Esophagus (tissue), 2 donors: ENCODE measurements at regions not wholly inside any gene's neighbourhood (a gene's known extent, or its start where the extent isn't known, plus 50 kb on each side); places are given as distances from the start of the nearest gene placed in this dataset.
A peak's percentile ranks its signal among the peaks of the same experiment; 100 is the strongest.

Experiments used
- H3K27ac ChIP-seq, 2 donors: one replicate each; pipeline ENCODE4 v1.5.1; 2013; ENCODE audit warnings: low read depth in 2 of 2, mild to moderate bottlenecking in 2 of 2, inconsistent platforms in 1 of 2, low read length in 1 of 2, moderate library complexity in 1 of 2
- H3K27me3 ChIP-seq, 2 donors: one replicate each; pipeline ENCODE4 v1.6.1; 2013; ENCODE audit warnings: low read length in 2 of 2, control low read depth in 1 of 2, mild to moderate bottlenecking in 1 of 2; ENCODE audit not compliant: insufficient read depth in 2 of 2, control insufficient read depth in 1 of 2
- H3K36me3 ChIP-seq, 2 donors: one replicate each; pipeline ENCODE4 v1.6.1; 2013; ENCODE audit warnings: low read length in 1 of 2; ENCODE audit not compliant: control insufficient read depth in 2 of 2, insufficient read depth in 2 of 2
- H3K4me1 ChIP-seq, 2 donors: one replicate each; pipeline ENCODE4 v1.6.1; 2013; ENCODE audit warnings: low read length in 1 of 2; ENCODE audit not compliant: control insufficient read depth in 2 of 2, insufficient read depth in 2 of 2
- H3K4me3 ChIP-seq, 2 donors: one replicate each; pipeline ENCODE4 v1.5.1; 2013; ENCODE audit warnings: low read length in 2 of 2, mild to moderate bottlenecking in 2 of 2, low read depth in 1 of 2, moderate library complexity in 1 of 2
- H3K9me3 ChIP-seq, 2 donors: one replicate each; pipeline ENCODE4 v1.6.1; 2013; ENCODE audit warnings: mild to moderate bottlenecking in 2 of 2, low read depth in 1 of 2, low read length in 1 of 2, moderate library complexity in 1 of 2; ENCODE audit not compliant: control insufficient read depth in 2 of 2, insufficient read depth in 1 of 2
- WGBS, 2 donors: extraction: QIAGEN DNeasy Blood & Tissue Kit; methylation state at CpG; one replicate each; pipeline ENCODE4 v1.1.7; 2013; 5-methylcytosine and 5-hydroxymethylcytosine counted together
- donor health status: healthy with polysubstance abuse.
- donor health status: Bipolar disorder and iron deficiency.

DNA sequence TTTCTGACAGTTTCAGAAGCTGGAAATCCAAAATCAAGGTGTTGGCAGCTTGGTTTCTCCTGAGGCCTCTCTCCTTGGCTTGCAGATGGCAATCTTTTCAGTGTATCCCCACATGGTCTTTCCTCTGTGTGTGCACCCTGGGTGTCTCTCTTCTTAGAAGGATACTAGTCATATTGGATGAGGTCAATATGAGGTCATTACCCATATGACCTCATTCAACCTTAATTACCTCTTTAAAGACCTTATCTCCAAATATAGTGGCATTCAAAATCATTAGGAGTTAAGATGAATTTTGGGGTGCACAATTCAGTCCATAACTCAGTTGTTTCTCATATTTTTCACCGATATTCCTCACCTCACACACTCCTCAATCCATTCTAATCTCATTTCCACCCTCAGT, 92.4 kb upstream of the TGM3 start:
- Histone ChIP-seq H3K9me3 (no peaks in the 10 kb centered on the region), H3K27me3 (no peaks in the 10 kb centered on the region)
- 83 to 98% methylated on average over 1 of the region's 1 CpG for WGBS, 2 donors

GRCh38 chr20:2204021-2204420, 91.8 kb upstream of the TGM3 start:
- no peaks in the 10 kb centered on the region for H3K27me3 ChIP-seq
- no peak overlapping the region for H3K4me3 ChIP-seq
- H3K9me3 ChIP-seq = no peaks in the 10 kb centered on the region
- peaks cover 4 to 6% of the 10 kb centered on the region in 2 donors for H3K4me1 ChIP-seq
- no peaks in the 10 kb centered on the region for H3K36me3 ChIP-seq
- WGBS, 2 donors = 87 to 92% methylated on average over 3 of the region's 3 CpGs
- no peak overlapping the region for H3K27ac ChIP-seq

More for the DNA sequence above, 92.4 kb upstream of the TGM3 start:
- Histone ChIP-seq H3K27ac (no peak overlapping the region), H3K4me3 (no peak overlapping the region), H3K4me1 (peaks cover 4 to 6% of the 10 kb centered on the region in 2 donors), H3K36me3 (no peaks in the 10 kb centered on the region)

- Histone ChIP-seq H3K36me3 (no peaks in the 10 kb centered on the region), H3K4me3 (peak overlapping the region; percentile 70 to 78), H3K4me1 (peaks cover 4 to 6% of the 10 kb centered on the region in 2 donors), H3K9me3 (no peaks in the 10 kb centered on the region), H3K27ac (peak overlapping the region; percentile 16 to 74), H3K27me3 (no peaks in the 10 kb centered on the region)
- 1% methylated on average over 68 to 82 of the region's 82 CpGs for WGBS, 2 donors
These were observed 88.6 kb upstream of the TGM3 start for GRCh38 chr20:2206957-2207769.

DNA sequence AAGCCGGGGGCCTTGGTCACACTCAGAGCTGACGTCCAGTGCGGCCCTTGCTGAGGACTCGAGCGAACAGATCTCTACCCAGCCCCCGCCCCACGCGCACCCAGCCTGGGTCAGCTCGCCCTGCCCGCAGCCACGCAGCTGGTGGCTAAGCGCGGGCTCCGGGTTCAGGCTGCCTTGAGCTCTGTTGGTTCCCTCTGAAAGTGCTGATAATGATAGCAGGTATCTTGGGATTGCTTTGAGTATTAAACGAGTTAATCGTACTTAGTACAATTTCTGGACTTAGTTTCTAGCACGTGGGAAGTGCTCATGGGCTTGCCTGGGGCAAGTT, 88.1 kb upstream of the TGM3 start:
- H3K9me3 ChIP-seq = no peaks in the 10 kb centered on the region
- H3K27me3 ChIP-seq = no peaks in the 10 kb centered on the region
- H3K4me3 ChIP-seq = peak overlapping the region; percentile 70 to 78
- H3K27ac ChIP-seq = peak overlapping the region; percentile 16 to 74
- peaks cover 4 to 6% of the 10 kb centered on the region in 2 donors for H3K4me1 ChIP-seq
- 6% methylated on average over 17 of the region's 17 CpGs for WGBS, 2 donors
- no peaks in the 10 kb centered on the region for H3K36me3 ChIP-seq

- Histone ChIP-seq H3K9me3 (no peaks in the 10 kb centered on the region), H3K4me3 (no peak overlapping the region), H3K36me3 (no peaks in the 10 kb centered on the region), H3K4me1 (peaks cover 4 to 6% of the 10 kb centered on the region in 2 donors), H3K27ac (peak overlapping the region; percentile 38 to 54), H3K27me3 (no peaks in the 10 kb centered on the region)
- WGBS, 2 donors = 67 to 78% methylated on average over 3 of the region's 3 CpGs
These were observed 86.9 kb upstream of the TGM3 start for GRCh38 chr20:2208897-2209296.

DNA sequence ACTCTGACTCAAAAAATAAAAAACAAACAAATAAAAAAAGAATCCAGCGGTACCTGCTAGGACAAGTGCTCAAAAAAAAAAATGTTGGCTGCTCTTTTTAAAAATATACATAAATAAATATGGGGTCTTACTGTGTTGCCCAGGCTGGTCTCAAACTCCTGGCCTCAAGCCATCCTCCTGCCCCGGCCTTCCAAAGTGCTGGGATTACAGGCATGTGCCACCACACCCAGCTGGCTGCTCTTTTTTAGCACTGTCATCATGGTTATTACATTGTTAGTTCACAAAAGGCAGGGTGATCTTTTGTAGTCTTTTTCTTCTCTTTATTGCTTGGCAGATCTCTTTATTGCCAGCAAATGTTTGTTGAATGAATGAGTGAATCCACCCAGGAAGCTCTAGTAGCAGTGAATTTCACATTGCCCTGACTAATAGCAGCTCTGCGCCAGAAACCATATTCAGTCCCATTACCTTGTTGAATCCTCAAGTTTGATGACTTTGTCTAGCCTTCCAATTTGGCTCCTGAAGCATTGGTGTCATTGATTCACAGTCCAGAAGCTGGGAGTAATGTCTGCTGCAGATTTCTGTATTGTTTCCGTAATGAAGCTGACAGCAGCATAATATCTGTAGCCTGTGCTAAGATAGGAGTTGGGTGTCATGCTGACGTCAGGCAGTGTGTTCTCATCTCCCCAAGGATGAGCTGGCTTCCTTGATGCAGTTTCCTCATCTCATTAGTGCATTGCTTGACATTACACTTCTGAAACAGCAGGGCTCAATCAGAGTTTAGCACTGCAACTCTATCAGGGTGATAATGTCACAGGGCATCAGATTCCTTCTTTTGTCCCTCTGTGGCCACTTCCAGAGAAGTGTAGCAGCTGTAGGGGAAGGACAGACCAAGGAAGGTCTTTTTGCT, 84.9 kb upstream of the TGM3 start:
- Histone ChIP-seq H3K4me1 (peaks cover 4 to 6% of the 10 kb centered on the region in 2 donors), H3K36me3 (no peaks in the 10 kb centered on the region), H3K27ac (peak overlapping the region; percentile 61 to 84), H3K27me3 (no peaks in the 10 kb centered on the region), H3K9me3 (no peaks in the 10 kb centered on the region), H3K4me3 (no peak overlapping the region)
- WGBS, 2 donors = 60 to 70% methylated on average over 5 of the region's 5 CpGs

- Histone ChIP-seq H3K4me3 (no peak overlapping the region), H3K36me3 (no peaks in the 10 kb centered on the region), H3K4me1 (no peaks in the 10 kb centered on the region), H3K27me3 (no peaks in the 10 kb centered on the region), H3K9me3 (no peaks in the 10 kb centered on the region), H3K27ac (peak overlapping the region in 1 of 2 donors; percentile 38)
- whole genome bisulfite sequencing, 2 donors = 78 to 84% methylated on average over 6 of the region's 6 CpGs
These were observed 83.3 kb upstream of the TGM3 start for GRCh38 chr20:2212456-2213015.

DNA sequence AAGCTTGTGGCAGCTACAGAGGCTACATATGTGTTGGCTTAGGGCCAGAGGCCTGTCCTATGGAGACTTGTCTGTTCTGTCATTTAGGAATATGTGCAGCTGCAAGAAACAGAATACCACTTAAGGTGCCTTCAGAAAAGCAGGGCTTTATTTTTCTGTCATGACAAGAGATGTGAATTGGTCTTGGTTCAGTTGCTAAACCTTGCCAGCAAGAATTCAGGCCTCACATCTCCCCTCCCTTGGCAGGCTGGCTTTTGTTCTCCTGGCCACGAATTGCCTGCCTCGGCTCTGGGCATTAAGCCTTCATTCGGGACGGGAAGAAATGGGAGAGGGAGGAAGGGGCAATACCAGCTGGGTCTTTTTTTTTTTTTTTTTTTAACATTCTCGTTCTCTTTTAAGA, 82.4 kb upstream of the TGM3 start:
- H3K27ac ChIP-seq = no peak overlapping the region
- H3K27me3 ChIP-seq = no peaks in the 10 kb centered on the region
- H3K9me3 ChIP-seq = no peaks in the 10 kb centered on the region
- no peaks in the 10 kb centered on the region for H3K36me3 ChIP-seq
- H3K4me3 ChIP-seq = no peak overlapping the region
- 73 to 77% methylated on average over 5 of the region's 5 CpGs for WGBS, 2 donors
- no peaks in the 10 kb centered on the region for H3K4me1 ChIP-seq

DNA sequence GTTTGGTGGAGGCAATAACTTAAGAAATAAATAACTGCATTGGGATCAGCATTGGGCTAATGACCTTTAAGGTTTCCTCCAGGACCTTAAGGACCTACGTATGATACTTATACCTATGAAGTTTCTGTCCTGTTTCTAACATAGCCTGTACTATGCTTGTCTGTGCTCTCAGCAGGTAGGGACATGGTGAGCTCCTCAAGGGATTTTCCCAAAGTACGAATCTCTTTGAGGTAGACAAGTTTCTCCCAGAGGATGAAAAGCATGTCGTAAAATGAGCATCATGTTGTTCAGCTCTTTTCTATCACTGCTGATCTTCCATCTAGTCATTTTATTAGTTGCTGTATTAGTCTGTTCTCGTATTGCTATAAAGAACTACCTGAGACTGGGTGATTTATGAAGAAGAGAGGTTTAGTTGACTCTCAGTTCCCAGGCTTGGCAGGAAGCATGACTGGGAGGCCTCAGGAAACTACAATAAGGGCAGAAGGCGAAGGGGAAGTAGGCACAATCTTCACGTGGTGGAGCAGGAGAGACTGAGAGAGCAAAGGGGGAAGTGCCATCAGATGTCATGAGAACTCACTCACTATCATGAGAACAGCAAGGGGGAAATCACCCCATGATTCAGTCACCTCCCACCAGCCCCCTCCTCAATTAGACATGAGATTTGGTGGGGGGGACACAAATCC, 77.8 kb upstream of the TGM3 start:
- no peaks in the 10 kb centered on the region for H3K36me3 ChIP-seq
- 64 to 71% methylated on average over 6 of the region's 6 CpGs for WGBS, 2 donors
- H3K9me3 ChIP-seq = no peaks in the 10 kb centered on the region
- H3K27me3 ChIP-seq = no peaks in the 10 kb centered on the region
- H3K4me3 ChIP-seq = no peak overlapping the region
- H3K4me1 ChIP-seq = no peaks in the 10 kb centered on the region
- no peak overlapping the region for H3K27ac ChIP-seq
